Liver (tissue), 7 donors: ENCODE measurements at regions not wholly inside any gene's neighbourhood (a gene's known extent, or its start where the extent isn't known, plus 50 kb on each side); places are given as distances from the start of the nearest gene placed in this dataset.
A peak's percentile ranks its signal among the peaks of the same experiment; 100 is the strongest.
"Not testable (repeated sequence)": the region's sequence is repeated elsewhere in the genome, so short reads cannot be mapped to it uniquely, and the experiment has no call there.

Experiments used
- DNase-seq: peaks from one replicate; pipeline ENCODE4 v3.0.0-alpha.2; 2017; ENCODE audit warnings: low spot score
- H3K27ac ChIP-seq, 2 donors: one replicate each; pipeline ENCODE4 v1.7.0; 2013; ENCODE audit warnings: inconsistent platforms in 2 of 2, low read length in 2 of 2, control low read depth in 1 of 2, low read depth in 1 of 2, mild to moderate bottlenecking in 1 of 2
- H3K27me3 ChIP-seq, 4 donors: one replicate each; pipeline versions ENCODE4 v1.6.1 to v1.7.0; 2013; ENCODE audit warnings: low read length in 3 of 4, inconsistent platforms in 1 of 4, mild to moderate bottlenecking in 1 of 4, moderate library complexity in 1 of 4; ENCODE audit not compliant: control insufficient read depth in 4 of 4, insufficient read depth in 4 of 4
- H3K36me3 ChIP-seq, 4 donors: one replicate each; pipeline versions ENCODE4 v1.6.1 to v1.7.0; 2013; ENCODE audit warnings: low read length in 3 of 4, mild to moderate bottlenecking in 3 of 4, low read depth in 1 of 4, moderate library complexity in 1 of 4; ENCODE audit not compliant: control insufficient read depth in 4 of 4, insufficient read depth in 3 of 4
- H3K4me1 ChIP-seq, 4 donors: one replicate each; pipeline versions ENCODE4 v1.6.1 to v1.7.0; 2013; ENCODE audit warnings: low read length in 3 of 4, mild to moderate bottlenecking in 3 of 4, moderate library complexity in 1 of 4; ENCODE audit not compliant: control insufficient read depth in 4 of 4, insufficient read depth in 4 of 4
- H3K4me3 ChIP-seq, 3 donors: one replicate each; pipeline versions ENCODE4 v1.6.1 to v1.7.0; 2013; ENCODE audit warnings: low read length in 3 of 3, control low read depth in 1 of 3, low read depth in 1 of 3, mild to moderate bottlenecking in 1 of 3
- H3K9ac ChIP-seq, 2 donors: one replicate each; pipeline ENCODE4 v1.7.0; 2013; ENCODE audit warnings: low read length in 2 of 2, mild to moderate bottlenecking in 2 of 2, moderate library complexity in 2 of 2, control low read depth in 1 of 2, low read depth in 1 of 2
- H3K9me3 ChIP-seq, 4 donors: one replicate each; pipeline versions ENCODE4 v1.6.1 to v1.7.0; 2013; ENCODE audit warnings: low read length in 3 of 4; ENCODE audit not compliant: control insufficient read depth in 4 of 4
- EGR1 ChIP-seq, 2 donors: IDR thresholded peaks; 2 replicates each; pipeline ENCODE4 v1.6.1; 2016 to 2018; ENCODE audit warnings: antibody characterized with exemption in 2 of 2, low read depth in 2 of 2
- FOXA2 ChIP-seq: IDR thresholded peaks from 2 replicates; pipeline ENCODE4 v1.6.1; 2016; ENCODE audit warnings: antibody characterized with exemption
- GABPA ChIP-seq, 2 donors: IDR thresholded peaks in 1 of 2; conservative IDR thresholded peaks in 1 of 2; 2 replicates each; pipeline ENCODE4 v1.6.1; 2016; ENCODE audit warnings: antibody characterized with exemption in 2 of 2, mild to moderate bottlenecking in 1 of 2, moderate library complexity in 1 of 2
- HNF4A ChIP-seq, 2 donors: conservative IDR thresholded peaks; 2 replicates each; pipeline ENCODE4 v1.6.1; 2016; ENCODE audit warnings: antibody characterized with exemption in 2 of 2, mild to moderate bottlenecking in 2 of 2
- HNF4G ChIP-seq: IDR thresholded peaks from 2 replicates; pipeline ENCODE4 v1.6.1; 2016; ENCODE audit warnings: antibody characterized with exemption
- JUND ChIP-seq, 2 donors: IDR thresholded peaks; 2 replicates each; pipeline ENCODE4 v1.6.1; 2016; ENCODE audit warnings: antibody characterized with exemption in 2 of 2
- RAD21 ChIP-seq, 2 donors: IDR thresholded peaks; 2 replicates each; pipeline ENCODE4 v1.6.1; 2016; ENCODE audit warnings: antibody characterized with exemption in 2 of 2, mild to moderate bottlenecking in 2 of 2
- REST ChIP-seq: IDR thresholded peaks from 2 replicates; pipeline ENCODE4 v1.6.1; 2016; ENCODE audit warnings: antibody characterized with exemption, mild to moderate bottlenecking
- SP1 ChIP-seq: IDR thresholded peaks from 2 replicates; pipeline ENCODE4 v1.6.1; 2018; ENCODE audit warnings: antibody characterized with exemption, mild to moderate bottlenecking
- YY1 ChIP-seq: IDR thresholded peaks from 2 replicates; pipeline ENCODE4 v1.6.1; 2016; ENCODE audit warnings: antibody characterized with exemption, mild to moderate bottlenecking
- ZBTB33 ChIP-seq: IDR thresholded peaks from 2 replicates; pipeline ENCODE4 v1.6.1; 2016; ENCODE audit warnings: antibody characterized with exemption
- WGBS: extraction: QIAGEN DNeasy Blood & Tissue Kit; methylation state at CpG from one replicate; pipeline ENCODE4 v1.1.7; 2013; 5-methylcytosine and 5-hydroxymethylcytosine counted together
- donor health status: healthy.
- donor health status: healthy.
- donor health status: healthy.
- donor health status: healthy.

DNA sequence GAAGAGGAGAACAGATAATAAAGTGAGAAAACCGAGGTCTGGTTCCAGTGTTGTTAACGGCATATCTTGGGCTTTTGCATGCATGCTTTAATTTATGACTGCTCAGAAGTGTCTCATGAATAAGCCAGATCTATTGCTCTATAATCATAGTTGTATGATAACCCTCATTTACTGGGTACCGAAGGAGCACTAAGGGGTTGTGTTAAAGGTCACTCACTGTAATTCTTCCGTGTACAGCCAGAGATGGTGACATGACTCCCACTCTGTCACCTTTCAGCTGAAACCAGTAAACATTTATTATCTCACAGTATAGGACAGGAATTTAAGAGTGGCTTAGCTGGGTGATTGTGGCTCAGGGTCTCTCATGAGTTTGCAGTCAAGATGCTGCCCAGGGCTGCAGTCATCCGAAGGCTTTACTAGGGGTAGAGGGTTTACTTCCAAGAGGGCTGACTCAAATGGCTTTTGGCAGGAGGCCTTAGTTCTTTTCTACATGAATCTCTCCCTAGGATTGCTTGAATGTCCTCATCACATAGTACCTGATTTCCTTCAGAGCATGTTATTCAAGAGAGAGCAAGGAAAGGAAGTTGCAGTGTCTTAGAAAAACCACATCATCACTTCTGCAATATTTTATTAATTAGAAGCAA, 107.0 kb downstream of the NAB1 start (continued):
- TF ChIP-seq ZBTB33 (no peak), SP1 (no peak)

- no peak for TF ChIP-seq FOXA2
- no peak for TF ChIP-seq REST
- TF ChIP-seq HNF4A (conservative IDR thresholded peaks at IDR 0.05) = no peak
- TF ChIP-seq EGR1 (IDR thresholded peaks at IDR 0.05; ENCODE audit: low read depth in 2 of 2) = no peak
- no peak for TF ChIP-seq GABPA (IDR thresholded peaks at IDR 0.05 in 1 of 2, conservative IDR thresholded peaks at IDR 0.05 in 1 of 2)
- peak in 1 of 2 donors; percentile 38 for TF ChIP-seq JUND (IDR thresholded peaks at IDR 0.05)
- TF ChIP-seq YY1 = no peak
- TF ChIP-seq RAD21 (IDR thresholded peaks at IDR 0.05) = no peak
- no peak for TF ChIP-seq HNF4G
- Histone ChIP-seq H3K27ac (no peak overlapping the region), H3K9me3 (no peaks in the 10 kb centered on the region), H3K4me1 (no peaks in the 10 kb centered on the region), H3K36me3 (no peaks in the 10 kb centered on the region), H3K4me3 (no peak overlapping the region), H3K9ac (no peak overlapping the region), H3K27me3 (peaks cover 0 to 2% (median 0%) of the 10 kb centered on the region in 4 donors)
- 88% methylated on average over 8 of the region's 8 CpGs for WGBS
- no peak for DNase-seq
These were observed 110.9 kb downstream of the NAB1 start for GRCh38 chr2:190759749-190760213.

- not testable (repeated sequence) for H3K4me1 ChIP-seq, H3K9ac ChIP-seq, H3K27ac ChIP-seq, H3K9me3 ChIP-seq, H3K27me3 ChIP-seq, DNase-seq, H3K36me3 ChIP-seq, H3K4me3 ChIP-seq
- WGBS = 66% methylated on average over 30 of the region's 30 CpGs
These were observed 111.7 kb downstream of the NAB1 start for GRCh38 chr2:190760353-190761150.

GRCh38 chr2:190761216-190761615, 112.3 kb downstream of the NAB1 start:
- H3K4me3 ChIP-seq, H3K27ac ChIP-seq, H3K9ac ChIP-seq, H3K9me3 ChIP-seq, H3K27me3 ChIP-seq, DNase-seq, H3K4me1 ChIP-seq, H3K36me3 ChIP-seq: not testable (repeated sequence)
- WGBS = 29% methylated on average over 23 of the region's 28 CpGs
